Muscle layer of duodenum (tissue), 2 donors: ENCODE measurements at regions not wholly inside any gene's neighbourhood (a gene's known extent, or its start where the extent isn't known, plus 50 kb on each side); places are given as distances from the start of the nearest gene placed in this dataset.

ENCODE experiments used
- H3K27ac ChIP-seq: one replicate; pipeline ENCODE4 v1.7.0; 2013; ENCODE audit warnings: mild to moderate bottlenecking, low read length
- H3K27me3 ChIP-seq: one replicate; pipeline ENCODE4 v1.7.0; 2013; ENCODE audit warnings: low read depth, mild to moderate bottlenecking, control low read depth, low read length
- H3K36me3 ChIP-seq, 2 donors: one replicate each; pipeline ENCODE4 v1.7.0; 2013; ENCODE audit warnings: low read length in 2 of 2, control low read depth in 1 of 2, mild to moderate bottlenecking in 1 of 2; ENCODE audit not compliant: insufficient read depth in 2 of 2, control insufficient read depth in 1 of 2
- H3K4me1 ChIP-seq, 2 donors: one replicate each; pipeline ENCODE4 v1.7.0; 2013; ENCODE audit warnings: low read length in 2 of 2, mild to moderate bottlenecking in 2 of 2, control low read depth in 1 of 2, moderate library complexity in 1 of 2; ENCODE audit not compliant: insufficient read depth in 2 of 2, control insufficient read depth in 1 of 2
- H3K4me3 ChIP-seq, 2 donors: one replicate each; pipeline ENCODE4 v1.7.0; 2013; ENCODE audit warnings: low read length in 2 of 2, low read depth in 1 of 2, mild to moderate bottlenecking in 1 of 2
- H3K9me3 ChIP-seq, 2 donors: one replicate each; pipeline ENCODE4 v1.7.0; 2013; ENCODE audit warnings: low read length in 2 of 2, control low read depth in 1 of 2, mild to moderate bottlenecking in 1 of 2; ENCODE audit not compliant: control insufficient read depth in 1 of 2
- donor health status: healthy.

DNA sequence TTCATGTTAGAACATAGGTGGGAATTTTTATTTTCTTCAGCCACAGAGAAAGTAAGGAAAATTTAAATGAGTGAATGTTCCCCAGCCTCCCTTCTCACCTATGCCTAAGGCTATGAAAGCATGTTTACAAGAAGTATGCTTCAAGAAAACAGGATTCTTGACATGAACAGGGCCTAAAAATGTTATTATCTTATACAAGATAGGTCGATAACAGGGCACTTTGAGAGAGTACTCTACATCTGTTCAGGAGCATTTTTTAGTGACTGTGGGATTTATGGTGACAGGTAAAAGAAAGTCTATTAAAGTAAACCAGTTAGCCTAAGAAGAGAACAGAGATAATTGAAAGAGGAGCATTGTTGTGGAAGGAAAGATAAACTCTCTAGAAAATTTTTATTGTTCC, 222.9 kb upstream of the DAAM1 start:
- H3K27me3 ChIP-seq = no peaks in the 10 kb centered on the region
- H3K36me3 ChIP-seq = no peaks in the 10 kb centered on the region
- H3K4me3 ChIP-seq = no peak overlapping the region
- H3K9me3 ChIP-seq = no peaks in the 10 kb centered on the region
- H3K4me1 ChIP-seq = no peaks in the 10 kb centered on the region
- H3K27ac ChIP-seq = no peak overlapping the region

- H3K9me3 ChIP-seq = no peaks in the 10 kb centered on the region
- no peaks in the 10 kb centered on the region for H3K27me3 ChIP-seq
- no peaks in the 10 kb centered on the region for H3K36me3 ChIP-seq
- no peak overlapping the region for H3K27ac ChIP-seq
- no peaks in the 10 kb centered on the region for H3K4me1 ChIP-seq
- no peak overlapping the region for H3K4me3 ChIP-seq
These were observed 221.5 kb upstream of the DAAM1 start for GRCh38 chr14:58966997-58967396.

- H3K27ac ChIP-seq = no peak overlapping the region
- H3K4me1 ChIP-seq = no peaks in the 10 kb centered on the region
- no peaks in the 10 kb centered on the region for H3K27me3 ChIP-seq
- no peaks in the 10 kb centered on the region for H3K36me3 ChIP-seq
- H3K9me3 ChIP-seq = no peaks in the 10 kb centered on the region
- no peak overlapping the region for H3K4me3 ChIP-seq
These were observed 218.3 kb upstream of the DAAM1 start for GRCh38 chr14:58969951-58970751.

GRCh38 chr14:58972233-58973017, 216.0 kb upstream of the DAAM1 start:
- H3K27ac ChIP-seq = no peak overlapping the region
- no peaks in the 10 kb centered on the region for H3K27me3 ChIP-seq
- H3K36me3 ChIP-seq = no peaks in the 10 kb centered on the region
- no peaks in the 10 kb centered on the region for H3K9me3 ChIP-seq
- no peak overlapping the region for H3K4me3 ChIP-seq
- no peaks in the 10 kb centered on the region for H3K4me1 ChIP-seq

GRCh38 chr14:58977366-58977765, 211.1 kb upstream of the DAAM1 start:
- Histone ChIP-seq H3K27ac (no peak overlapping the region), H3K27me3 (no peaks in the 10 kb centered on the region), H3K4me1 (no peaks in the 10 kb centered on the region), H3K9me3 (no peaks in the 10 kb centered on the region), H3K4me3 (no peak overlapping the region), H3K36me3 (no peaks in the 10 kb centered on the region)

GRCh38 chr14:58978343-58978742, 210.1 kb upstream of the DAAM1 start:
- no peaks in the 10 kb centered on the region for H3K27me3 ChIP-seq
- no peak overlapping the region for H3K4me3 ChIP-seq
- no peaks in the 10 kb centered on the region for H3K36me3 ChIP-seq
- no peak overlapping the region for H3K27ac ChIP-seq
- H3K4me1 ChIP-seq = no peaks in the 10 kb centered on the region
- no peaks in the 10 kb centered on the region for H3K9me3 ChIP-seq

DNA sequence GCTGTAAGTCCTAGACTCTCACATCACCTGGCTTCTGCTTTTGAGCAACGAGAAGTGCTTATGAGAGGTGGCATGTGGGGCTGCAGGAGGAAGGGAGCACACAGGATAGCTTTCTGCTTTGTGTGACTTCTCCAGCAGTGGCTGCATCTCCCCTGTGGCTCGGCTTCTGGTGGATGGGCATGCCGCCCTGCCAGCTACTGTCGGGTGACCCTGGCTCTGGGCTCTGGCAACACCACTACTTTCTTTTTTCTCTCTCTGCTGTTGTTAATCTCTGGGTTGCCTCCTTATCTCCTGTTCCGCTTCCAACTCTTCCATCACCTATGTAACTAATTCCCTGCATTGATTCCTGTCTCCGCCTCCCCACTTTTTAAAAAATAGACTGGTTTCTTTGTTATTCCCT, 209.1 kb upstream of the DAAM1 start:
- no peaks in the 10 kb centered on the region for H3K36me3 ChIP-seq

GRCh38 chr14:58981840-58982239, 206.6 kb upstream of the DAAM1 start:
- Histone ChIP-seq H3K4me3 (no peak overlapping the region), H3K27ac (no peak overlapping the region), H3K9me3 (no peaks in the 10 kb centered on the region), H3K36me3 (no peaks in the 10 kb centered on the region), H3K27me3 (no peaks in the 10 kb centered on the region), H3K4me1 (no peaks in the 10 kb centered on the region)

More for the DNA sequence above, 209.1 kb upstream of the DAAM1 start:
- Histone ChIP-seq H3K4me1 (no peaks in the 10 kb centered on the region), H3K27me3 (no peaks in the 10 kb centered on the region), H3K9me3 (no peaks in the 10 kb centered on the region), H3K27ac (no peak overlapping the region), H3K4me3 (no peak overlapping the region)

GRCh38 chr14:58985786-58986185, 202.7 kb upstream of the DAAM1 start:
- Histone ChIP-seq H3K27me3 (no peaks in the 10 kb centered on the region), H3K27ac (no peak overlapping the region), H3K4me3 (no peak overlapping the region), H3K4me1 (no peaks in the 10 kb centered on the region), H3K9me3 (peaks cover 0 to 3% of the 10 kb centered on the region in 2 donors), H3K36me3 (no peaks in the 10 kb centered on the region)

DNA sequence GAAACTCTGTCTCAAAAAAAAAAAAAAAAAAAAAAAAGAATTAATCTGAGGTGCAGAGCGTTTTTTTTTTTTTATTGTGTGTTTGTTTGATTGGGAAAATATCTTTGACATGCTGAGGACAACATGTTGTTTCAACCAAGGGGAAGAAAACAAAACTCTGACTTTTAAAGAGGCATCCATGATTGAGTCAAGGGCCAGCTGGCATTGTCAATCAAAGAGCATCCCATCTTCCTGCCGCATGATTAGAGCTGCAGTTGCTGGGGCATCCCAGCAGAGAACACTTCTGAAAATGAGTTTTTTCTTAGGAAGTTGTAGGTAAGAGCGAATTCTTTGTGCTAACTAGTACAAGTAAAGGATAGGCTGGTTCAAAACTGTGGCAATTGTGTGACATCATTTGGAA, 200.9 kb upstream of the DAAM1 start:
- Histone ChIP-seq H3K27me3 (no peaks in the 10 kb centered on the region), H3K9me3 (peaks cover 0 to 3% of the 10 kb centered on the region in 2 donors), H3K4me3 (no peak overlapping the region), H3K27ac (no peak overlapping the region), H3K4me1 (no peaks in the 10 kb centered on the region), H3K36me3 (no peaks in the 10 kb centered on the region)

DNA sequence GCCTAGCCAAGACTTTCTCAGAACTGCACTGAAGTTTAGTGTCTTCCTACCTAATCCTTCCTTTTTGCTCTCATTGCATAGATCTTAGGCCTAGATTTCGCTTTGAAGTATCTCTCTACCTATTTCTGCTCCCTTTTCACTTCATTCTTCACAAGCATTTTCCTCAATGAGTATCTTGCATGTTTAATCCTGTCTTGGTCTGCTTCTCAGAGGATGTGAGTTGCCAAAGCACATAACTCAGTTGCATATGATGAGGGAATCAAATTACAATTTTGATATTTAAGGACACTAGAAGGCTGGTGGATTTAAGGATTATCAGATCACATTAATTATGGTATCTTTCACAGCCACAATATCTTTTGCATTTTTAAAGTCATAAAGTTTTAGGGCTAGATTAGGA, 195.5 kb upstream of the DAAM1 start:
- H3K4me1 ChIP-seq = no peaks in the 10 kb centered on the region
- H3K4me3 ChIP-seq = no peak overlapping the region
- H3K36me3 ChIP-seq = no peaks in the 10 kb centered on the region
- peaks cover 0 to 3% of the 10 kb centered on the region in 2 donors for H3K9me3 ChIP-seq
- no peaks in the 10 kb centered on the region for H3K27me3 ChIP-seq
- no peak overlapping the region for H3K27ac ChIP-seq
